OCI-LY1 (cell line): ENCODE measurements at regions not wholly inside any gene's neighbourhood (a gene's known extent, or its start where the extent isn't known, plus 50 kb on each side); places are given as distances from the start of the nearest gene placed in this dataset.

ENCODE experiments used
- CTCF ChIP-seq: fragments of 200-600 bp; sonication (generic), shearing (Covaris generic); IDR thresholded peaks from 2 replicates; pipeline ENCODE4 v1.5.1; 2017; ENCODE audit warnings: mild to moderate bottlenecking, antibody characterized with exemption, low read length, moderate library complexity, mixed read lengths
- EZH2 ChIP-seq: fragments of 200-600 bp; sonication (generic), shearing (Covaris generic); IDR thresholded peaks from 2 replicates; pipeline ENCODE4 v1.8.0; 2017; ENCODE audit warnings: borderline replicate concordance, mixed run types, mild to moderate bottlenecking, antibody characterized with exemption, low read length, moderate library complexity, mixed read lengths

DNA sequence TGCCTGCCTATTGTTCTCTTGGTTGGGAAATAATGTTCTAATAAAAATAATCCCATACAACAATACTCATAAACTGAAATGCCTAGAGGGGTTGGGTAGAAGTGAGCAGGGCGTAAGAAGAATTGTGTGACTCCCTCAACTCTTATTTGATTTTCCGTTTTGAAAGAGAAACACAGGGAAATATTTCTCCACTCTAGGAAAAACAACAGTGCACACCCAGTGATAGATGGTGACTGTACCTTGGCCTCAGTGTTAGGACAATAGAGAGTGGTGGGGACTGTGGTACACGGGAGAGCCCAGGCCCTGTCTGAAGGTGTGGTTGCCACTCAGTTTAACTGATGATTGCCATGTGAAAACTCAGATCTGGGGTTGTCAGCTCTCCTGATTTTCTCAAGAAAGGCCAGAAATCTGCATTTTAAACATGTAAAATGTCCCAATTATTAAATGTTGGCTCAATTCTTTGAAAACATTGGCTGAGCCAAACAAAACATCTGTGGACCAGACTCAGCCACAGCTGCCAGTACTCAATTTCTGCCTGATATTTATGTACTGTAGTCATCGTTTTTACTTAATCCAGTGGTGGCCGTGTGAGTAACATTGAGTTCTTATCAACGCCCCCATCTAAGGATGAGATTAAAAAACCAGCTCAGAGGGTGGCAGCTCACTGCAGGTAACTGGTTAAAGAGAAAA, 103.8 kb upstream of the ZNF618 start:
- TF ChIP-seq CTCF (no peak), EZH2 (no peak)
